ENCODE measurements at regions not wholly inside any gene's neighbourhood (a gene's known extent, or its start where the extent isn't known, plus 50 kb on each side); places are given as distances from the start of the nearest gene placed in this dataset.

- TF ChIP-seq, protein P1, sequence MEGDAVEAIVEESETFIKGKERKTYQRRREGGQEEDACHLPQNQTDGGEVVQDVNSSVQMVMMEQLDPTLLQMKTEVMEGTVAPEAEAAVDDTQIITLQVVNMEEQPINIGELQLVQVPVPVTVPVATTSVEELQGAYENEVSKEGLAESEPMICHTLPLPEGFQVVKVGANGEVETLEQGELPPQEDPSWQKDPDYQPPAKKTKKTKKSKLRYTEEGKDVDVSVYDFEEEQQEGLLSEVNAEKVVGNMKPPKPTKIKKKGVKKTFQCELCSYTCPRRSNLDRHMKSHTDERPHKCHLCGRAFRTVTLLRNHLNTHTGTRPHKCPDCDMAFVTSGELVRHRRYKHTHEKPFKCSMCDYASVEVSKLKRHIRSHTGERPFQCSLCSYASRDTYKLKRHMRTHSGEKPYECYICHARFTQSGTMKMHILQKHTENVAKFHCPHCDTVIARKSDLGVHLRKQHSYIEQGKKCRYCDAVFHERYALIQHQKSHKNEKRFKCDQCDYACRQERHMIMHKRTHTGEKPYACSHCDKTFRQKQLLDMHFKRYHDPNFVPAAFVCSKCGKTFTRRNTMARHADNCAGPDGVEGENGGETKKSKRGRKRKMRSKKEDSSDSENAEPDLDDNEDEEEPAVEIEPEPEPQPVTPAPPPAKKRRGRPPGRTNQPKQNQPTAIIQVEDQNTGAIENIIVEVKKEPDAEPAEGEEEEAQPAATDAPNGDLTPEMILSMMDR (IDR thresholded peaks at IDR 0.05), result no peak
- TF ChIP-seq POLR2A (IDR thresholded peaks at IDR 0.05) (no peak), EP300 (IDR thresholded peaks at IDR 0.05) (peak in 1 of 2 donors; percentile 37)
Observed at GRCh38 chr12:97616946-97617345, 154.3 kb downstream of the RMST start.

Measured in tibial nerve (tissue), 4 donors.